PC-9 (cell line): ENCODE measurements at regions not wholly inside any gene's neighbourhood (a gene's known extent, or its start where the extent isn't known, plus 50 kb on each side); places are given as distances from the start of the nearest gene placed in this dataset.
"Not testable (repeated sequence)": the region's sequence is repeated elsewhere in the genome, so short reads cannot be mapped to it uniquely, and the experiment has no call there.

ENCODE experiments used
- BruUV-seq: library from RNA; stranded (reverse); fragments of 400-500 nt; replicated peaks from 2 replicates; lab custom pipeline; 2021; lab: Mats Ljungman, UMichigan
- CTCF ChIA-PET: fragments of 300-600 bp; sonication (Branson Sonifier 250); formaldehyde crosslinking; loops from one replicate; lab custom pipeline; 2022; ENCODE audit warnings: antibody characterized with exemption; lab: Charles Lee
- POLR2A ChIA-PET: fragments of 300-600 bp; sonication (Branson Sonifier 250); formaldehyde crosslinking; loops from one replicate; lab custom pipeline; 2022; ENCODE audit warnings: antibody characterized with exemption; ENCODE audit not compliant: unreplicated experiment; lab: Charles Lee
- DNase-seq, 2 experiments: peaks; one replicate each; pipeline versions ENCODE4 v3.0.0 to v3.0.0-alpha.2; 2015 to 2022; ENCODE audit warnings: mixed read lengths in 1 of 2
- H2AFZ ChIP-seq: fragments of 200-600 bp; sonication (generic); 2 replicates; pipeline ENCODE4 v1.8.1; 2017; ENCODE audit warnings: antibody characterized with exemption
- H3F3A ChIP-seq: fragments of 200-600 bp; sonication (generic); 2 replicates; pipeline ENCODE4 v1.8.1; 2017; ENCODE audit warnings: antibody characterized with exemption, mild to moderate bottlenecking, low read depth; ENCODE audit not compliant: insufficient read depth
- H3K27ac ChIP-seq: fragments of 200-600 bp; sonication (generic); 2 replicates; pipeline ENCODE4 v1.6.1; 2016; ENCODE audit warnings: mixed run types
- H3K27me3 ChIP-seq: fragments of 200-600 bp; sonication (generic); 2 replicates; pipeline ENCODE4 v1.6.1; 2016; ENCODE audit warnings: low read depth, mixed run types; ENCODE audit not compliant: insufficient read depth
- H3K36me3 ChIP-seq: fragments of 200-600 bp; sonication (generic); 2 replicates; pipeline ENCODE4 v1.6.1; 2016; ENCODE audit warnings: low read depth, mixed run types
- H3K4me1 ChIP-seq: fragments of 200-600 bp; sonication (generic); replicated peaks from 2 replicates; pipeline ENCODE4 v1.6.1; 2016; ENCODE audit warnings: mixed run types; ENCODE audit not compliant: insufficient read depth
- H3K4me2 ChIP-seq: fragments of 200-600 bp; sonication (generic); 2 replicates; pipeline ENCODE4 v1.6.1; 2017; ENCODE audit warnings: mixed run types
- H3K4me3 ChIP-seq: fragments of 200-600 bp; sonication (generic); 2 replicates; pipeline ENCODE4 v1.6.1; 2016; ENCODE audit warnings: mixed run types
- H3K79me2 ChIP-seq: fragments of 200-600 bp; sonication (generic); 2 replicates; pipeline ENCODE4 v1.6.1; 2017; ENCODE audit warnings: low read depth, mixed run types
- H3K9me2 ChIP-seq: fragments of 200-600 bp; sonication (generic); 2 replicates; pipeline ENCODE4 v1.8.1; 2017; ENCODE audit warnings: mild to moderate bottlenecking; ENCODE audit not compliant: insufficient read depth
- H3K9me3 ChIP-seq: fragments of 200-600 bp; sonication (generic); 2 replicates; pipeline ENCODE4 v1.8.1; 2016; ENCODE audit warnings: low read depth; ENCODE audit not compliant: insufficient read depth
- H4K20me1 ChIP-seq: fragments of 200-600 bp; sonication (generic); 2 replicates; pipeline ENCODE4 v1.8.1; 2017; ENCODE audit not compliant: insufficient read depth
- CTCF ChIP-seq: fragments of 200-600 bp; sonication (generic); conservative IDR thresholded peaks from 2 replicates; pipeline ENCODE4 v1.6.1; 2017; ENCODE audit warnings: mixed run types, antibody characterized with exemption, mild to moderate bottlenecking, moderate library complexity
- EZH2 ChIP-seq: fragments of 200-600 bp; sonication (generic); IDR thresholded peaks from 2 replicates; pipeline ENCODE4 v1.8.0; 2017; ENCODE audit warnings: antibody characterized with exemption, low read depth
- intact Hi-C: fragments of 100-400 bp; cut with micrococcal nuclease; formaldehyde crosslinking; loops from one replicate; pipeline ENCODE4 v1.10.0; 2022; ENCODE audit not compliant: unreplicated experiment

- H3K9me2 ChIP-seq, result no peaks in the 10 kb centered on the region
- no peaks in the 10 kb centered on the region for H3F3A ChIP-seq
- no peak overlapping the region for H3K4me2 ChIP-seq
- H3K9me3 ChIP-seq, result no peaks in the 10 kb centered on the region
- CTCF ChIA-PET, result no interaction called here
- no peaks in the 10 kb centered on the region for H3K27me3 ChIP-seq
- DNase-seq, result peak; percentile 22 to 61
- BruUV-seq, result no TSS peak
- POLR2A ChIA-PET, result no interaction called here
- H3K4me1 ChIP-seq, result no peaks in the 10 kb centered on the region
- H2AFZ ChIP-seq, result peak overlapping the region; percentile 9; the same call in 1 of the 2 replicates
- TF ChIP-seq CTCF (no peak), EZH2 (no peak)
- H3K27ac ChIP-seq, result no peak overlapping the region
- no peak overlapping the region for H3K4me3 ChIP-seq
- no peaks in the 10 kb centered on the region for H3K79me2 ChIP-seq
- H4K20me1 ChIP-seq, result no peaks in the 10 kb centered on the region
- H3K36me3 ChIP-seq, result no peaks in the 10 kb centered on the region
- intact Hi-C loops, result no loop called here
Measured at GRCh38 chr2:14492920-14493503, 139.5 kb upstream of the LRATD1 start.

- Histone ChIP-seq H3K4me3 (no peak overlapping the region), H3K36me3 (no peaks in the 10 kb centered on the region), H2AFZ (peak overlapping the region; percentile 46; the same call in 1 of the 2 replicates), H3F3A (no peaks in the 10 kb centered on the region), H3K4me1 (no peaks in the 10 kb centered on the region), H3K79me2 (no peaks in the 10 kb centered on the region), H3K27ac (no peak overlapping the region), H4K20me1 (no peaks in the 10 kb centered on the region), H3K4me2 (no peak overlapping the region), H3K27me3 (no peaks in the 10 kb centered on the region), H3K9me3 (no peaks in the 10 kb centered on the region), H3K9me2 (no peaks in the 10 kb centered on the region)
- TF ChIP-seq EZH2, result no peak
- no peak for TF ChIP-seq CTCF
- CTCF ChIA-PET, result no interaction called here
- intact Hi-C loops, result no loop called here
- POLR2A ChIA-PET, result no interaction called here
- BruUV-seq, result no TSS peak
- no peak for DNase-seq
Measured at GRCh38 chr2:14494759-14495158, 137.8 kb upstream of the LRATD1 start.

- H3K4me2 ChIP-seq, result no peak overlapping the region
- intact Hi-C loops, result no loop called here
- H3K9me3 ChIP-seq, result no peaks in the 10 kb centered on the region
- H2AFZ ChIP-seq, result no peak overlapping the region
- no peak overlapping the region for H3K27ac ChIP-seq
- no peak overlapping the region for H3K4me3 ChIP-seq
- no peak for DNase-seq
- H3F3A ChIP-seq, result no peaks in the 10 kb centered on the region
- H3K27me3 ChIP-seq, result no peaks in the 10 kb centered on the region
- H3K36me3 ChIP-seq, result no peaks in the 10 kb centered on the region
- no peak for TF ChIP-seq CTCF
- TF ChIP-seq EZH2, result no peak
- no peaks in the 10 kb centered on the region for H3K79me2 ChIP-seq
- H3K9me2 ChIP-seq, result no peaks in the 10 kb centered on the region
- no peaks in the 10 kb centered on the region for H3K4me1 ChIP-seq
- CTCF ChIA-PET, result no interaction called here
- H4K20me1 ChIP-seq, result no peaks in the 10 kb centered on the region
- no TSS peak for BruUV-seq
- POLR2A ChIA-PET, result no interaction called here
Measured at GRCh38 chr2:14501061-14501460, 131.5 kb upstream of the LRATD1 start.

- H2AFZ ChIP-seq, H3K9me2 ChIP-seq, H3K79me2 ChIP-seq, H3K27me3 ChIP-seq, H3K4me1 ChIP-seq, H3F3A ChIP-seq, H3K9me3 ChIP-seq, CTCF ChIA-PET, H3K36me3 ChIP-seq, POLR2A ChIA-PET, BruUV-seq, H3K27ac ChIP-seq, intact Hi-C loops, DNase-seq, H4K20me1 ChIP-seq, H3K4me3 ChIP-seq: not testable (repeated sequence)
- peak overlapping the region; percentile 13; the same call in 1 of the 2 replicates for H3K4me2 ChIP-seq
Measured at GRCh38 chr2:14506955-14507354, 125.6 kb upstream of the LRATD1 start.
